ENCODE measurements at regions not wholly inside any gene's neighbourhood (a gene's known extent, or its start where the extent isn't known, plus 50 kb on each side); places are given as distances from the start of the nearest gene placed in this dataset.

GRCh38 chr3:72310419-72311380 lies 525.8 kb upstream of the PROK2 start:
- peak; percentile 70 to 82 for TF ChIP-seq POLR2AphosphoS5 (IDR thresholded peaks at IDR 0.05)
- no peak for TF ChIP-seq POLR2A (IDR thresholded peaks at IDR 0.05)
